H9 (cell line): ENCODE measurements at regions not wholly inside any gene's neighbourhood (a gene's known extent, or its start where the extent isn't known, plus 50 kb on each side); places are given as distances from the start of the nearest gene placed in this dataset.

Experiments used
- DNase-seq: peaks from one replicate; pipeline ENCODE4 v3.0.0-alpha.2; 2017
- H2AFZ ChIP-seq: one replicate; pipeline ENCODE4 v1.6.1; 2013; ENCODE audit warnings: mild to moderate bottlenecking, low read length, control low read depth, moderate library complexity
- H2AK5ac ChIP-seq: 2 replicates; pipeline ENCODE4 v1.6.1; 2013; ENCODE audit warnings: low read length, control low read depth, mixed read lengths; ENCODE audit not compliant: insufficient read length
- H2BK120ac ChIP-seq: one replicate; pipeline ENCODE4 v1.6.1; 2013; ENCODE audit warnings: low read depth, mild to moderate bottlenecking, low read length, control low read depth, inconsistent platforms; ENCODE audit not compliant: poor library complexity, severe bottlenecking
- H2BK12ac ChIP-seq: 2 replicates; pipeline ENCODE4 v1.6.1; 2013; ENCODE audit warnings: low read length, control low read depth, mixed read lengths, low read depth; ENCODE audit not compliant: insufficient read length
- H2BK15ac ChIP-seq: 2 replicates; pipeline ENCODE4 v1.6.1; 2013; ENCODE audit warnings: low read depth, low read length, control low read depth
- H2BK20ac ChIP-seq: one replicate; pipeline ENCODE4 v1.6.1; 2013; ENCODE audit warnings: low read depth, mild to moderate bottlenecking, low read length, control low read depth, inconsistent platforms; ENCODE audit not compliant: poor library complexity, severe bottlenecking
- H2BK5ac ChIP-seq: 2 replicates; pipeline ENCODE4 v1.6.1; 2013; ENCODE audit warnings: low read length, control low read depth, mixed read lengths; ENCODE audit not compliant: insufficient read length
- H3K14ac ChIP-seq: 2 replicates; pipeline ENCODE4 v1.6.1; 2013; ENCODE audit warnings: low read length, control low read depth; ENCODE audit not compliant: insufficient read depth
- H3K18ac ChIP-seq: 2 replicates; pipeline ENCODE4 v1.6.1; 2013; ENCODE audit warnings: low read depth, mild to moderate bottlenecking, mixed read lengths, low read length, control low read depth; ENCODE audit not compliant: insufficient read length
- H3K23ac ChIP-seq: 2 replicates; pipeline ENCODE4 v1.6.1; 2013; ENCODE audit warnings: low read length, control low read depth, mixed read lengths, low read depth; ENCODE audit not compliant: insufficient read length
- H3K23me2 ChIP-seq: 2 replicates; pipeline ENCODE4 v1.6.1; 2013; ENCODE audit warnings: low read depth, mild to moderate bottlenecking, mixed read lengths, low read length, control low read depth; ENCODE audit not compliant: insufficient read length, poor library complexity, severe bottlenecking
- H3K27ac ChIP-seq: 2 replicates; pipeline ENCODE4 v1.5.1; 2013; ENCODE audit warnings: low read length, control low read depth, mixed read lengths, low read depth; ENCODE audit not compliant: insufficient read length
- H3K27me3 ChIP-seq: 2 replicates; pipeline ENCODE4 v1.6.1; 2013; ENCODE audit warnings: low read length, control low read depth, inconsistent platforms; ENCODE audit not compliant: insufficient read depth
- H3K4ac ChIP-seq: 2 replicates; pipeline ENCODE4 v1.6.1; 2013; ENCODE audit warnings: low read depth, mild to moderate bottlenecking, control low read depth, inconsistent platforms, low read length, moderate library complexity
- H3K4me1 ChIP-seq: 2 replicates; pipeline ENCODE4 v1.6.1; 2013; ENCODE audit warnings: low read length, control low read depth, inconsistent platforms; ENCODE audit not compliant: insufficient read depth
- H3K4me2 ChIP-seq: 2 replicates; pipeline ENCODE4 v1.6.1; 2013; ENCODE audit warnings: low read length, control low read depth, mixed read lengths; ENCODE audit not compliant: insufficient read length, insufficient read depth
- H3K56ac ChIP-seq: 2 replicates; pipeline ENCODE4 v1.6.1; 2013; ENCODE audit warnings: low read depth, mild to moderate bottlenecking, mixed read lengths, low read length, control low read depth; ENCODE audit not compliant: insufficient read length
- H3K79me1 ChIP-seq: 2 replicates; pipeline ENCODE4 v1.6.1; 2013; ENCODE audit warnings: low read depth, mild to moderate bottlenecking, moderate library complexity, low read length, control low read depth, inconsistent platforms; ENCODE audit not compliant: insufficient read depth, poor library complexity, severe bottlenecking
- H3K79me2 ChIP-seq: 2 replicates; pipeline ENCODE4 v1.6.1; 2013; ENCODE audit warnings: low read length, control low read depth, inconsistent platforms; ENCODE audit not compliant: insufficient read depth
- H3K9ac ChIP-seq: 2 replicates; pipeline ENCODE4 v1.6.1; 2013; ENCODE audit warnings: low read length, control low read depth, mixed read lengths; ENCODE audit not compliant: insufficient read length; ENCODE audit errors: extremely low read depth
- H3K9me3 ChIP-seq: one replicate; pipeline ENCODE4 v1.6.1; 2013; ENCODE audit warnings: low read depth, low read length, inconsistent platforms; ENCODE audit not compliant: control insufficient read depth
- H3T11ph ChIP-seq: one replicate; pipeline ENCODE4 v1.6.1; 2013; ENCODE audit warnings: mild to moderate bottlenecking, low read length, control low read depth, inconsistent platforms
- H4K20me1 ChIP-seq: one replicate; pipeline ENCODE4 v1.6.1; 2013; ENCODE audit not compliant: control insufficient read depth, insufficient read length, insufficient read depth
- H4K5ac ChIP-seq: 2 replicates; pipeline ENCODE4 v1.6.1; 2013; ENCODE audit warnings: low read depth, mild to moderate bottlenecking, mixed read lengths, low read length, control low read depth; ENCODE audit not compliant: insufficient read length
- H4K8ac ChIP-seq: replicated peaks from 2 replicates; pipeline ENCODE4 v1.6.1; 2013; ENCODE audit warnings: low read length, control low read depth, mixed read lengths, low read depth; ENCODE audit not compliant: insufficient read length
- H4K91ac ChIP-seq: 2 replicates; pipeline ENCODE4 v1.6.1; 2013; ENCODE audit warnings: low read depth, mild to moderate bottlenecking, moderate library complexity, mixed read lengths, low read length, control low read depth; ENCODE audit not compliant: insufficient read length
- H3K27ac Mint-ChIP-seq, 3 experiments: 2 replicates in 2 of 3; 3 replicates in 1 of 3; pipeline ENCODE4 v1.8.0; 2020 to 2021; ENCODE audit warnings: mixed read lengths in 3 of 3, mild to moderate bottlenecking in 1 of 3, moderate library complexity in 1 of 3
- H3K27me3 Mint-ChIP-seq: 2 replicates; pipeline ENCODE4 v1.8.0; 2021; ENCODE audit warnings: low read depth, mild to moderate bottlenecking, moderate library complexity, mixed read lengths
- H3K36me3 Mint-ChIP-seq, 3 experiments: 2 replicates in 2 of 3; 3 replicates in 1 of 3; pipeline ENCODE4 v1.8.0; 2020 to 2021; ENCODE audit warnings: low read depth in 3 of 3, mixed read lengths in 3 of 3; ENCODE audit not compliant: insufficient read depth in 1 of 3
- H3K4me1 Mint-ChIP-seq, 2 experiments: 2 replicates each; pipeline ENCODE4 v1.8.0; 2020; ENCODE audit warnings: mixed read lengths in 2 of 2
- H3K4me3 Mint-ChIP-seq, 2 experiments: 2 replicates in 1 of 2; 3 replicates in 1 of 2; pipeline ENCODE4 v1.8.0; 2020 to 2021; ENCODE audit warnings: mild to moderate bottlenecking in 2 of 2, mixed read lengths in 2 of 2, moderate library complexity in 1 of 2
- H3K9me3 Mint-ChIP-seq, 2 experiments: 2 replicates in 1 of 2; 3 replicates in 1 of 2; pipeline ENCODE4 v1.8.0; 2020; ENCODE audit warnings: mild to moderate bottlenecking in 2 of 2, mixed read lengths in 2 of 2, moderate library complexity in 1 of 2
- WGBS: extraction: QIAGEN DNeasy Blood & Tissue Kit; methylation state at CpG from one replicate; pipeline ENCODE4 v1.1.7; 2013; ENCODE audit warnings: missing lambda C conversion rate, low lambda C conversion rate, mixed read lengths; ENCODE audit not compliant: insufficient read length; ENCODE audit errors: extremely low coverage; 5-methylcytosine and 5-hydroxymethylcytosine counted together
- TF ChIP-seq, protein P1 (sequence below): fragments of 200-600 bp; sonication (generic); conservative IDR thresholded peaks from 3 replicates; pipeline ENCODE4 v1.8.0; 2021; ENCODE audit warnings: antibody characterized with exemption, mild to moderate bottlenecking

DNA sequence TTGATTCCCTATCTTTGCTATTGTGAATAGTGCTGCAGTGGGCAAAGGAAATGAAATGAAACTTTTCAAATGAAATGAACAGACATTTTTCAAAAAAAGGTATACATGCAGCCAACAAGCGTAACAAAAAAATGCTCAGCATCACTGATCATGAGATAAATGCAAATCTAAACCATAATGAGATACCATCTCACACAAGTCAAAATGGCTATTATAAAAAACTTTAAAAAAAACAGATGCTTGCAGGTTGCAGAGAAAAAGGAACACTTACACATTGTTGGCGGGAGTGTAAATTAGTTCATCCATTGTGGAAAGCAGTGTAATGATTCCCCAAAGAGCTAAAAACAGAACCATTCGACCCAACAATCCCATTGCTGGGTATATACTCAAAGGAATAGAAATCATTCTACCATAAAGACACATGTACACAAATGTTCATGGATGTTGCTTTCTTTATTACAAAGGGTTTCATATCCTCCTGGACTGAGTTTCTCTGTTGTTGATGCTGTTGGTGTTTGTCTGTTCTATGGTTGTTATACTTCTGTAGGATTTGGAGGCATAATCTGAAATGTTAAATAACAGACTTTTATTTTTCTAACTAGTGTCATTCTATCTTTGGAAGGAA, 99.3 kb upstream of the SOX9 start:
- no peak overlapping the region for H3T11ph ChIP-seq
- H2BK5ac ChIP-seq: no peak overlapping the region
- H4K20me1 ChIP-seq: no peaks in the 10 kb centered on the region
- no peak overlapping the region for H2BK12ac ChIP-seq
- WGBS: no CpG with 5 or more reads among the region's 3 CpGs
- no peaks in the 10 kb centered on the region for H3K79me2 ChIP-seq
- H2BK120ac ChIP-seq: no peak overlapping the region
- no peak overlapping the region for H2AK5ac ChIP-seq
- DNase-seq: no peak
- no peak overlapping the region for H3K18ac ChIP-seq
- no peak overlapping the region for H3K56ac ChIP-seq
- Mint-ChIP-seq H3K9me3 (no peaks in the 10 kb centered on the region), H3K4me1 (peaks cover 4 to 5% of the 10 kb centered on the region in 2 experiments; a peak in 2 of 4 replicates), H3K4me3 (no peak overlapping the region), H3K27me3 (peaks cover 3% of the 10 kb centered on the region), H3K36me3 (no peaks in the 10 kb centered on the region), H3K27ac (no peak overlapping the region)
- TF ChIP-seq, protein P1, sequence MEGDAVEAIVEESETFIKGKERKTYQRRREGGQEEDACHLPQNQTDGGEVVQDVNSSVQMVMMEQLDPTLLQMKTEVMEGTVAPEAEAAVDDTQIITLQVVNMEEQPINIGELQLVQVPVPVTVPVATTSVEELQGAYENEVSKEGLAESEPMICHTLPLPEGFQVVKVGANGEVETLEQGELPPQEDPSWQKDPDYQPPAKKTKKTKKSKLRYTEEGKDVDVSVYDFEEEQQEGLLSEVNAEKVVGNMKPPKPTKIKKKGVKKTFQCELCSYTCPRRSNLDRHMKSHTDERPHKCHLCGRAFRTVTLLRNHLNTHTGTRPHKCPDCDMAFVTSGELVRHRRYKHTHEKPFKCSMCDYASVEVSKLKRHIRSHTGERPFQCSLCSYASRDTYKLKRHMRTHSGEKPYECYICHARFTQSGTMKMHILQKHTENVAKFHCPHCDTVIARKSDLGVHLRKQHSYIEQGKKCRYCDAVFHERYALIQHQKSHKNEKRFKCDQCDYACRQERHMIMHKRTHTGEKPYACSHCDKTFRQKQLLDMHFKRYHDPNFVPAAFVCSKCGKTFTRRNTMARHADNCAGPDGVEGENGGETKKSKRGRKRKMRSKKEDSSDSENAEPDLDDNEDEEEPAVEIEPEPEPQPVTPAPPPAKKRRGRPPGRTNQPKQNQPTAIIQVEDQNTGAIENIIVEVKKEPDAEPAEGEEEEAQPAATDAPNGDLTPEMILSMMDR: no peak
- no peak overlapping the region for H4K91ac ChIP-seq
- no peaks in the 10 kb centered on the region for H3K79me1 ChIP-seq
- no peak overlapping the region for H2AFZ ChIP-seq
- no peak overlapping the region for H4K8ac ChIP-seq
- no peak overlapping the region for H3K27ac ChIP-seq
- H3K23ac ChIP-seq: no peak overlapping the region
- no peak overlapping the region for H2BK20ac ChIP-seq
- H3K23me2 ChIP-seq: no peaks in the 10 kb centered on the region
- no peak overlapping the region for H3K9ac ChIP-seq
- H3K4me1 ChIP-seq: no peaks in the 10 kb centered on the region
- H3K27me3 ChIP-seq: no peaks in the 10 kb centered on the region
- H4K5ac ChIP-seq: no peak overlapping the region
- no peak overlapping the region for H3K4me2 ChIP-seq
- H3K4ac ChIP-seq: no peak overlapping the region
- H2BK15ac ChIP-seq: no peak overlapping the region
- H3K9me3 ChIP-seq: no peaks in the 10 kb centered on the region
- H3K14ac ChIP-seq: no peak overlapping the region
